Astrocyte (in vitro differentiated cells and primary cell): ENCODE measurements at regions not wholly inside any gene's neighbourhood (a gene's known extent, or its start where the extent isn't known, plus 50 kb on each side); places are given as distances from the start of the nearest gene placed in this dataset.

Experiments used
- EZH2 ChIP-seq: IDR thresholded peaks from 2 replicates; pipeline ENCODE4 v1.6.1; 2012; ENCODE audit warnings: mild to moderate bottlenecking, low read length, inconsistent platforms; ENCODE audit not compliant: insufficient read depth
- TF ChIP-seq, protein P1 (sequence below): IDR thresholded peaks from 2 replicates; pipeline ENCODE4 v1.5.1; 2011; ENCODE audit warnings: low read depth, mild to moderate bottlenecking, inconsistent platforms, low read length, moderate library complexity; ENCODE audit not compliant: insufficient read depth

DNA sequence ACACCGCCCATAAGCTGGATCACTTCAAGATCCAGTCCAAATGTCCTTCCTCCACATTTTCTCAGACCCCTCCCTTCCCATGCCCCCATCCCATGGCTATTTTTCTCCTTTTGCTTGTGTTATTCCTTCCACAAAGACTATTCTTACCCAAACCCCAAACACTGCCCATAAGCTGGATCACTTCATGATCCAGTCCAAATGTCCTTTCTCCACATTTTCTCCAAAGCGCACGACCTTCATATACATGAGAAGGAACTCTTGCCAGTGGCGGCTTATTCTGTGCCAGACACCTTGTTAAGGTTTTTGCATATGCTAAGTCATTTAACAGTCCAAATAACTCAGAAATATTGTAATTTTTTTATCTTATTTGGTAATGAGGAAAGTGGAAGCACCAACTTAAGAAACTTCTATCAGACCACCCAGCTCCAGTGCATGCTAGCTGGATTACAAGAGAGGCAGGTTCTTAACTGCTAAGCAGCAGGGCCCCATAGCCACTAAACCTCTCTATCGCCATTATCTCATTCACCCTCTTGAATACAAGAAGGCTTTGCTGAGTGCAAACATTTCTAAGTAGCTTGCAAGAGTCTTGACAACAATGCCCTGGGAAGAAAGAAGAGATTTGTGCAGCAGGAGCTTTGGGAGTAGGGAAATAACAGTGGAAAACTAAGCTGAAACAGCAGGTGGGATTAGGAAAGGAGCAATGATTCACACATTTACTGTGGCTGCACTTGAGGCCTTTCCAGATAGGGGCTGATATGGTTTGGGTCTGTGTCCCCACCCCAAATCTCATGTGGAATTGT, 428.2 kb upstream of the MAF start:
- TF ChIP-seq, protein P1, sequence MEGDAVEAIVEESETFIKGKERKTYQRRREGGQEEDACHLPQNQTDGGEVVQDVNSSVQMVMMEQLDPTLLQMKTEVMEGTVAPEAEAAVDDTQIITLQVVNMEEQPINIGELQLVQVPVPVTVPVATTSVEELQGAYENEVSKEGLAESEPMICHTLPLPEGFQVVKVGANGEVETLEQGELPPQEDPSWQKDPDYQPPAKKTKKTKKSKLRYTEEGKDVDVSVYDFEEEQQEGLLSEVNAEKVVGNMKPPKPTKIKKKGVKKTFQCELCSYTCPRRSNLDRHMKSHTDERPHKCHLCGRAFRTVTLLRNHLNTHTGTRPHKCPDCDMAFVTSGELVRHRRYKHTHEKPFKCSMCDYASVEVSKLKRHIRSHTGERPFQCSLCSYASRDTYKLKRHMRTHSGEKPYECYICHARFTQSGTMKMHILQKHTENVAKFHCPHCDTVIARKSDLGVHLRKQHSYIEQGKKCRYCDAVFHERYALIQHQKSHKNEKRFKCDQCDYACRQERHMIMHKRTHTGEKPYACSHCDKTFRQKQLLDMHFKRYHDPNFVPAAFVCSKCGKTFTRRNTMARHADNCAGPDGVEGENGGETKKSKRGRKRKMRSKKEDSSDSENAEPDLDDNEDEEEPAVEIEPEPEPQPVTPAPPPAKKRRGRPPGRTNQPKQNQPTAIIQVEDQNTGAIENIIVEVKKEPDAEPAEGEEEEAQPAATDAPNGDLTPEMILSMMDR = no peak
- TF ChIP-seq EZH2 = no peak
